ENCODE measurements at regions not wholly inside any gene's neighbourhood (a gene's known extent, or its start where the extent isn't known, plus 50 kb on each side); places are given as distances from the start of the nearest gene placed in this dataset.

DNA sequence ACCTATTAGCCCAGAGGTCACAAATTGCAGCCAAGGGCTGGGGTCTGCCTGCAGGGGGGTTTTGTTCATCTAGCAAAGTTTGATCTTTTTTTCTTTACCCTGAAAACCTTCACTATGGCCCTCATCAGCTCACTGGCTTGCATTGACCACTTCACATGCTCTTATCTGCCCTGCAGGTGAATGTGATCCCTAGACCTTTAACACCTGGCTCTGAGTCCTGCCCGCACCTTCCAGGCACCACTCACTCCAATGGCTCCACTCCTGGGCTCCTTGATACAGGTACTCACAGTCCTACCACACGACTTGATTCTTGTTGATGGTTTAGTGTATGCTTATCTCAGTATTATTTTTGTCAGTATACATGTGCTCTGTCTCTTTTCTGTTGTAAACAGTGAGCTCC, 92.5 kb downstream of the FEM1C start:
- no peak overlapping the region for H3K9ac ChIP-seq (ENCODE audit: insufficient read depth, low read depth, low read length)
- ATAC-seq, result no peak

More for the DNA sequence above, 92.5 kb downstream of the FEM1C start:
- no peaks in the 10 kb centered on the region for H3K4me1 ChIP-seq (ENCODE audit: insufficient read depth, low read length)
- no peak overlapping the region for H2AFZ ChIP-seq (ENCODE audit: low read length)
- no peak overlapping the region for H3K27ac ChIP-seq (ENCODE audit: extremely low read length, insufficient read depth, low read length)
- H3K4me3 ChIP-seq (replicated peaks in 1 of 3; ENCODE audit: insufficient read depth in 1 of 3, low read depth in 2 of 3, low read length in 3 of 3), result no peak overlapping the region
- no peaks in the 10 kb centered on the region for H3K9me3 ChIP-seq (ENCODE audit: low read length)
- FAIRE-seq (no peak), DNase-seq (ENCODE audit: low spot score) (no peak)
- no peaks in the 10 kb centered on the region for H4K20me1 ChIP-seq (ENCODE audit: insufficient read depth, low read length)
- no peaks in the 10 kb centered on the region for H3K27me3 ChIP-seq (ENCODE audit: control insufficient read depth in 1 of 2, insufficient read depth in 2 of 2, low read length in 2 of 2)
- intact Hi-C loops (cut with micrococcal nuclease; ENCODE audit: unreplicated experiment), result no loop called here
- ChIA-PET CTCF (ENCODE audit: low intra/inter-chr PET ratio, low total read pairs) (no interaction called here), POLR2A (no interaction called here)
- TF ChIP-seq HIVEP1 (CRISPR knock-in tag; IDR thresholded peaks at IDR 0.05) (no peak), CEBPG (CRISPR knock-in tag; IDR thresholded peaks at IDR 0.05) (no peak), ZNF674 (CRISPR knock-in tag; IDR thresholded peaks at IDR 0.05; ENCODE audit: low read depth) (no peak), DNMT3B (CRISPR knock-in tag; conservative IDR thresholded peaks at IDR 0.05) (no peak), IRF2 (CRISPR knock-in tag; IDR thresholded peaks at IDR 0.05) (no peak), U2AF1 (optimal IDR thresholded peaks at IDR 0.05; ENCODE audit: low read depth, low read length) (no peak), ZNF292 (CRISPR knock-in tag; IDR thresholded peaks at IDR 0.05; ENCODE audit: borderline replicate concordance, low read depth) (no peak)
- TF ChIP-seq, protein P1, sequence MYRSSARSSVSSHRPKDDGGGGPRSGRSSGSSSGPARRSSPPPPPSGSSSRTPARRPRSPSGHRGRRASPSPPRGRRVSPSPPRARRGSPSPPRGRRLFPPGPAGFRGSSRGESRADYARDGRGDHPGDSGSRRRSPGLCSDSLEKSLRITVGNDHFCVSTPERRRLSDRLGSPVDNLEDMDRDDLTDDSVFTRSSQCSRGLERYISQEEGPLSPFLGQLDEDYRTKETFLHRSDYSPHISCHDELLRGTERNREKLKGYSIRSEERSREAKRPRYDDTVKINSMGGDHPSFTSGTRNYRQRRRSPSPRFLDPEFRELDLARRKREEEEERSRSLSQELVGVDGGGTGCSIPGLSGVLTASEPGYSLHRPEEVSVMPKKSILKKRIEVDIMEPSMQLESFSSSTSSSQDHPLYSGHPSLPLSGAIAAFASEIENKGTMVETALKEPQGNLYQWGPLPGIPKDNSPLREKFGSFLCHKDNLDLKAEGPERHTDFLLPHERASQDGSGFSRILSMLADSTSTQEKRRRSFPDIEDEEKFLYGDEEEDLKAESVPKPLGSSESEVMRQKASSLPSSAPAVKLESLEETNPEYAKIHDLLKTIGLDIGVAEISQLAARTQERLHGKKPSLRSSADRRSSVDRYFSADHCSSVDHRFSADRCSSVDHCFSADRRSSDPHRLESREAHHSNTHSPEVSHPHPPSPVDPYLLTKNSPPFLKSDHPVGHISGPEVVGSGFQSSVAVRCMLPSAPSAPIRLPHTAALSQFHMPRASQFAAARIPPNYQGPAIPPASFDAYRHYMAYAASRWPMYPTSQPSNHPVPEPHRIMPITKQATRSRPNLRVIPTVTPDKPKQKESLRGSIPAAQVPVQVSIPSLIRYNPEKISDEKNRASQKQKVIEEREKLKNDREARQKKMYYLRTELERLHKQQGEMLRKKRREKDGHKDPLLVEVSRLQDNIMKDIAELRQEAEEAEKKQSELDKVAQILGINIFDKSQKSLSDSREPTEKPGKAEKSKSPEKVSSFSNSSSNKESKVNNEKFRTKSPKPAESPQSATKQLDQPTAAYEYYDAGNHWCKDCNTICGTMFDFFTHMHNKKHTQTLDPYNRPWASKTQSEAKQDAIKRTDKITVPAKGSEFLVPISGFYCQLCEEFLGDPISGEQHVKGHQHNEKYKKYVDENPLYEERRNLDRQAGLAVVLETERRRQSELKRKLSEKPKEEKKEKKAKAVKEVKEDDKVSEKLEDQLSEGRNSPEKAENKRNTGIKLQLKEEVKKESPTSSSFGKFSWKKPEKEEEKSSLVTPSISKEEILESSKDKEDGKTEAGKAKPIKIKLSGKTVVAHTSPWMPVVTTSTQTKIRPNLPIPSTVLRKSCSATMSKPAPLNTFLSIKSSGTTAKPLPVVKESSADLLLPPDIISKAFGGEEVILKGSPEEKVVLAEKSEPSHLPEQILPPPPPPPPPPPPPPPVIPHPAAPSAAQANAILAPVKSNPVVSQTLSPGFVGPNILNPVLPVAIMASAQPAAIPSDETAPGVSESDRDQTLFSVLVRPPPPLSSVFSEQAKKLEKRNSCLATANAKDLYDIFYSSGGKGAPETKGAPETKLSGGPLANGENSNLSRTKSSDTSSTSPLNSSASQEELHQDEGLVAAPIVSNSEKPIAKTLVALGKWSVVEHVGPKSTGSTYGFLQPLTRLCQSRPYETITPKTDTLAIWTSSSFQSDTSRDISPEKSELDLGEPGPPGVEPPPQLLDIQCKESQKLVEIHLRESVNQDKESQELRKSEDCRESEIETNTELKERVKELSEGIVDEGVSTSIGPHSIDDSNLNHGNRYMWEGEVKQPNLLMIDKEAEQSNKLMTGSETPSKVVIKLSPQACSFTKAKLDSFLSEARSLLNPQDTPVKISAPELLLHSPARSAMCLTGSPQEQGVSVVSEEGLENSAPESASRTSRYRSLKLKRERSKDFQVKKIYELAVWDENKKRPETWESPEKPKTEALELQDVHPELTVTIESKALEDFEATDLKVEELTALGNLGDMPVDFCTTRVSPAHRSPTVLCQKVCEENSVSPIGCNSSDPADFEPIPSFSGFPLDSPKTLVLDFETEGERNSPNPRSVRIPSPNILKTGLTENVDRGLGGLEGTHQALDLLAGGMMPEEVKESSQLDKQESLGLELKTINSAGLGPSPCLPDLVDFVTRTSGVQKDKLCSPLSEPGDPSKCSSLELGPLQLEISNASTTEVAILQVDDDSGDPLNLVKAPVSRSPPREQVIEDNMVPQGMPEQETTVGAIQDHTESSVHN (CRISPR knock-in tag; IDR thresholded peaks at IDR 0.05), result no peak
- in situ Hi-C loops (cut with HindIII; ENCODE audit: extremely low pct_ligation_motif_present, low pct_unique_long_range_greater_than_20kb), result no loop called here
- no peaks in the 10 kb centered on the region for H3K36me3 ChIP-seq (replicated peaks in 1 of 2; ENCODE audit: control insufficient read depth in 1 of 2, insufficient read depth in 2 of 2, low read length in 2 of 2)
- WGBS (ENCODE audit: low lambda C conversion rate), result 9% methylated on average over 2 of the region's 2 CpGs
- H3K4me2 ChIP-seq (ENCODE audit: low read depth, low read length), result no peak overlapping the region
- no TSS peak for BruUV-seq (replicated peaks)
- H3K79me2 ChIP-seq (ENCODE audit: insufficient read depth, low read length), result no peaks in the 10 kb centered on the region
